ENCODE measurements at regions not wholly inside any gene's neighbourhood (a gene's known extent, or its start where the extent isn't known, plus 50 kb on each side); places are given as distances from the start of the nearest gene placed in this dataset.

- no peak for DNase-seq (ENCODE audit: low spot score)
These were observed 63.8 kb upstream of the TOM1L1 start for GRCh38 chr17:54836723-54837462.

DNA sequence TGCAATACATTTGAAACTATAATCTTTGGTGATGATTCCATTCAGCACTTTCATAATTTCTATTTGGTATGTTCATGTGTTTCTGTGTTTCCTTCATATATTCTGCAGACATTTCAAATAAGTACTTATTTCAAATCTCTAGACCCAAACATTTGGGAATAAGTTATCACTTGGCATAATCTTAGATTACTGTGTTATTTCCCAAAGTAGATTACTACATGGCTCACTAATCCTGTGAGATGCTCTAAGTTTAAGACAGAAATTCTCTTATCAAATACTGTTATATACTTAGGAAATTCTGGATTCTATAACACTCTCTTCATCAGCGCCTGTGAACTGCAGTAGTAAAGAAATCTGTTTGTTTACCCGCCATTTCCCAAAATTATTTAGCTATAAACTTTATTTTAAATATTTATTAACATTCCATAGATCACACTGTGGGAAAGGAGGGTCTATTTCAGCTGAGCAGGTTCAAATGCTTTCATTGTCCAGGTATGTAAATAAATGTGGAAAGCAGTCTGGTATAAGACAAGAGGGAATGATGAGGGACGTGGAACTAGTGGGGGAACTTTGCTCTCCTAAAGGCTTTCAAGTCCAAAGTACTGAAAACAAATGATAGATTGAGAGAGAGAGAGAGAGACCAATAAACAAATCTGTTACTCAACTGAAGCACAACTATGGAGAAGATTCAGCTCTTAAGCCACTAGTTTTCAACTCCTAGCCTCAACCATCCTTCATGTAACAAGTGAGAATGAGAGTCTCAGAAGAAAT, 61.8 kb upstream of the TOM1L1 start:
- no peak for DNase-seq (ENCODE audit: low spot score)

DNA sequence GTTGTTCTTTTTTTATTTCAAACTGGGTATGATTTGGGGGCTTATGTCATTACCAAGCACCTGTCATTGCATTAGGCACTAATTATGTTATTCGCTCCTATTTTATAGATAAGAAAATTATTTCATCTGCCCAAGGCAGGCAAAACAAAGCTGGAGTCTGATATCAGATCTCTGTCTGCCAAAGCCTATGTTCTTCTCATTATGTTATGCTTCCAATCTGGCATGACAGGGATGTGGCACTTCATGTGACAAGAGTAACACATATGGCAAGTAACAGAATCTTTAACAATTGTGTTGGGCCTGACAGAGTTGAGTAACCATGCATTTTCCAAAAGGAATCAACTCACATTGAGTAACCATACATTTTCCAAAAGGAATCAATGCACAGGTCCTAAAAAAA, 61.2 kb upstream of the TOM1L1 start:
- DNase-seq (ENCODE audit: low spot score) = no peak

DNA sequence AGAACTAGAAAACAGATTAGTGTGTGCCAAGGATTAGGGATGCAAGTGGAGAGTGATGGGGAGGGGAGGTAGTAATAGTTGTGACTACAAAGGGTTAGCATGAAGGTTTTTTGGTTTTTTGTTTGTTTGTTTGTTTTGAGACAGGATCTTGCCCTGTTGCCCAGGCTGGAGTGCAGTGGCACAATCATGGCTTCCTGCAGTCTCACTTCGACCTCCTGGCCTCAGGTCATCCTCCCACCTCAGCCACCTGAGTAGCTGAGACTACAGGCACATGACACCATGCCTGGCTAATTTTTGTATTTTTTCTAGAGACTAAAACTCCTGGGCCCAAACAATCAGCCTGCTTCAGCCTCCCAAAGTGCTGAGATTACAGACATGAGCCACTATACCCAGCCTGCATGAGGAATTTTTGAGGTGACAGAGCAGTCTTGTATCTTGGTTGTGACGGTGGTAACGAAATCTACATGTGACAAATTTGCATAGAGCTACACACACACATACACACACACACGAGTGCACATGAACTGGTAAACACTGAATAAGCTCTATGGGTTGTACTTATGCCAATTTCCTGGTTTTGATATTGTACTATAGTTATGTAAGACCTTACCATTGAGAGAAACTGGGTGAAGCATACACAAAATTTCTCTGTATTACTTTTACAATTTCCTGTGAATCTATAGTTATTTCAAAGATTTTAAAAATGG, 59.6 kb upstream of the TOM1L1 start:
- no peak for DNase-seq (ENCODE audit: low spot score)

DNA sequence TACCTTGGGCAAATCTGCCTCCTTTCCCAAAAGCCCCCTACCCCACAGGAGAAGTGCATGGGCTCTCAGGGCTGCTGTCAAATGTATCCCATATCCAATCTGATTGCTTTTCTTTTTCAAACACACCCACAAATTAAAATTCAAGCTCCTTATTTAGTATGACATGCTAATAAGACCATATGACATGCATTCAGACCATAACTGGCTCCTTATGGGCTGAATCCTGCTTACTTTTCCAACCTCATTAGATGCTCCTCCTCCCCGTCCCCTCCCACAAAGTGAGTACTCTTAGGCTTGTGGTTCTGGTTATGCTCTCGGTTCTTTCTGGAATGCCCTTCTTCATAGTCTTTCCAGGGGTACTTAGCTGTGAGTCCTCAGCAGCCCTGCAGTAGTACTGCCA, 59.0 kb upstream of the TOM1L1 start:
- no peak for DNase-seq (ENCODE audit: low spot score)

- DNase-seq (ENCODE audit: low spot score) = no peak
These were observed 56.4 kb upstream of the TOM1L1 start for GRCh38 chr17:54844233-54844632.

GRCh38 chr17:54848368-54848987, 52.2 kb upstream of the TOM1L1 start:
- DNase-seq (ENCODE audit: low spot score) = no peak

- DNase-seq (ENCODE audit: low spot score) = no peak
These were observed 51.0 kb upstream of the TOM1L1 start for GRCh38 chr17:54849660-54850059.

All from activated CD4-positive, alpha-beta T cell treated with anti-CD3 and anti-CD28 coated beads, Interleukin-2, Interleukin-4, amounts not matched to agents 100 ng/mL and 50 ng/mL, durations not matched to agents 16 hours and 8 hours (primary cell).